ENCODE measurements at regions not wholly inside any gene's neighbourhood (a gene's known extent, or its start where the extent isn't known, plus 50 kb on each side); places are given as distances from the start of the nearest gene placed in this dataset.
"Not testable (repeated sequence)": the region's sequence is repeated elsewhere in the genome, so short reads cannot be mapped to it uniquely, and the experiment has no call there.

DNA sequence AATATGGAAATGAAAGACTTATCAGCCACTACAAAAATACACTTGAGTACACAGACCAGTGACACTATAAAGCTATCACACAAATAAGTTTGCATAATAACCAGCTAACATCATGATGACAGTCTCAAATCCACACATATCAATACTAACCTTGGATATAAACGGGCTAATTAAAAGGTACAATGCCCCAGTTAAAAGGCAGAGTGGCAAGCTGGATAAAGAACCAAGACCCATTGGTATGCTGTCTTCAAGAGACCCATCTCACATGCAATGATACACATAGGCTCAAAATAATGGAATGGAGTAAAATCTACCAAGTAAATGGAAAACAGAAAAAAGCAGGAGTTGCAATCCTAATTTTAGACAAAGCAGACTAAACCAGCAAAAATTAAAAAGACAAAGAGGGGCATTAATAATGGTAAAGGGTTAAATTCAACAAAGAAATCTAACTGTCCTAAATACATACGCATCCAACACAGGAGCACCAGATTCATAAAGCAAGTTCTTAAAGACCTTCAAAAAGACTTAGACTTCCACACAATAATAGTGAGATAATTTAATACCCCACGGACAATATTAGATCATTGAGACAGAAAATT, 163.3 kb downstream of the CD24 start:
- Histone ChIP-seq H3K9ac (ENCODE audit: low read length) (no peak overlapping the region), H3K79me2 (ENCODE audit: low read length) (no peaks in the 10 kb centered on the region), H4K20me1 (ENCODE audit: insufficient read depth, low read length) (no peaks in the 10 kb centered on the region), H3K9me3 (ENCODE audit: insufficient read depth, low read length) (peaks cover 4% of the 10 kb centered on the region), H2AFZ (ENCODE audit: low read depth, low read length) (no peak overlapping the region), H3K4me1 (ENCODE audit: low read length) (peaks cover 15% of the 10 kb centered on the region), H3K27me3 (ENCODE audit: low read depth, low read length) (no peaks in the 10 kb centered on the region), H3K4me3 (ENCODE audit: low read length) (no peak overlapping the region), H3K4me2 (ENCODE audit: low read length) (no peak overlapping the region), H3K36me3 (replicated peaks; ENCODE audit: low read depth, low read length) (no peaks in the 10 kb centered on the region), H3K27ac (ENCODE audit: low read length) (no peak overlapping the region)
- no peak for TF ChIP-seq EZH2phosphoT487 (IDR thresholded peaks at IDR 0.05; ENCODE audit: low read depth)
- TF ChIP-seq, protein P1, sequence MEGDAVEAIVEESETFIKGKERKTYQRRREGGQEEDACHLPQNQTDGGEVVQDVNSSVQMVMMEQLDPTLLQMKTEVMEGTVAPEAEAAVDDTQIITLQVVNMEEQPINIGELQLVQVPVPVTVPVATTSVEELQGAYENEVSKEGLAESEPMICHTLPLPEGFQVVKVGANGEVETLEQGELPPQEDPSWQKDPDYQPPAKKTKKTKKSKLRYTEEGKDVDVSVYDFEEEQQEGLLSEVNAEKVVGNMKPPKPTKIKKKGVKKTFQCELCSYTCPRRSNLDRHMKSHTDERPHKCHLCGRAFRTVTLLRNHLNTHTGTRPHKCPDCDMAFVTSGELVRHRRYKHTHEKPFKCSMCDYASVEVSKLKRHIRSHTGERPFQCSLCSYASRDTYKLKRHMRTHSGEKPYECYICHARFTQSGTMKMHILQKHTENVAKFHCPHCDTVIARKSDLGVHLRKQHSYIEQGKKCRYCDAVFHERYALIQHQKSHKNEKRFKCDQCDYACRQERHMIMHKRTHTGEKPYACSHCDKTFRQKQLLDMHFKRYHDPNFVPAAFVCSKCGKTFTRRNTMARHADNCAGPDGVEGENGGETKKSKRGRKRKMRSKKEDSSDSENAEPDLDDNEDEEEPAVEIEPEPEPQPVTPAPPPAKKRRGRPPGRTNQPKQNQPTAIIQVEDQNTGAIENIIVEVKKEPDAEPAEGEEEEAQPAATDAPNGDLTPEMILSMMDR (IDR thresholded peaks at IDR 0.05; ENCODE audit: low read depth, low read length), result no peak

DNA sequence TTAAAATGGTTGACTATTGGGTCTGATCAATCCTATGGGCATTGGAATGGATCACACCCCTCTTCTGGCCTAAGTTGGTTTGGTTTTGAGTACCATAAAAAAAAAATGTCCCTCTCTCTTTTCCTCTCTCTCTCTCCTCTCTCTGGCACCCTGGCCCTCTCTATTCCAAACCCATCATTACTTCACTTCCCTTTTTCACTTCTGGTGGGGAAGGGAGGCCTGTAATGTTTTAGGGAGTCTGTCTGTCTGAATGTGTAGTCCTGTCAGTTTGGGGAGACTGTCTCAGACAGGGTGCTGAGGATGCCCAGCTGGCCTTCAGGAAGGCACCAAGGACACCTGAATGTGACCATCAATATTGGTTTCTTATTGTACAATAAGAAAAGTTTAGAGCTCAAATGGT, 165.8 kb downstream of the CD24 start:
- Histone ChIP-seq H3K36me3 (replicated peaks; ENCODE audit: low read depth, low read length) (no peaks in the 10 kb centered on the region), H3K4me2 (ENCODE audit: low read length) (no peak overlapping the region), H3K9me3 (ENCODE audit: insufficient read depth, low read length) (peaks cover 4% of the 10 kb centered on the region), H3K4me3 (ENCODE audit: low read length) (no peak overlapping the region), H3K4me1 (ENCODE audit: low read length) (peaks cover 15% of the 10 kb centered on the region), H4K20me1 (ENCODE audit: insufficient read depth, low read length) (no peaks in the 10 kb centered on the region), H3K27me3 (ENCODE audit: low read depth, low read length) (no peaks in the 10 kb centered on the region), H3K9ac (ENCODE audit: low read length) (no peak overlapping the region), H2AFZ (ENCODE audit: low read depth, low read length) (no peak overlapping the region), H3K27ac (ENCODE audit: low read length) (no peak overlapping the region), H3K79me2 (ENCODE audit: low read length) (no peaks in the 10 kb centered on the region)
- no peak for TF ChIP-seq EZH2phosphoT487 (IDR thresholded peaks at IDR 0.05; ENCODE audit: low read depth)
- TF ChIP-seq, protein P1 (IDR thresholded peaks at IDR 0.05; ENCODE audit: low read depth, low read length), result no peak

DNA sequence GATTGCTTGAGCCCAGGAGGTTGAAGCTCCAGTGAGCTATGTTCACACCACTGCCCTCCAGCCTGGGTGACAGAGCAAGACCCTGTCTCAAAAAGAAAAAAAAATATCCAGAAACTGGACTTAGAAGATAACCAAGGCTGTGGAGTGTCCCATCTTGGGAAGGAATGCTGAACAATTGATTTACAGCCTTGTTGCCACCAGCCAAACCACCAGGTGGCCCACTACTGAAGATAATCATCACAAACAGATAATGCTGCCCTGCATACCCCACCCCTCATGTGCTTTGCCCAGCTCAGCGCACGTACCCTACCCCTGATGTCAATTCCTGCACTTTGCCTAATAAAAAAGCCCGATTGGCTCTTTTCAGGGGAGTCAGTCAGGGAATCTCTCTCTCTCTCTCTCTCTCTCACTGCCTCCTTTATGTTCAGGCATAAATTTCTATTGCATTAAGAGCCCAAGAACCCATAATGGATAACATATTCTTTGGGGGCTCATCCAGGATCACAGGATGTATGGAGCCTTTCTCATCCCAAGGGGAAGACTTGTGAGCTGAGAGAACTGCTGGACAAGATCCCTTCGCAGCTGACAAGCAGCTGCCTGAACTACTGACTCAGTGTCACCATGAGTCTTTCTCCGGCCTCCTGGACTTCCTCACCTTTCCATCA, 166.4 kb downstream of the CD24 start:
- no peaks in the 10 kb centered on the region for H3K79me2 ChIP-seq (ENCODE audit: low read length)
- no peak overlapping the region for H3K9ac ChIP-seq (ENCODE audit: low read length)
- H3K27ac ChIP-seq (ENCODE audit: low read length), result no peak overlapping the region
- H3K4me2 ChIP-seq (ENCODE audit: low read length), result no peak overlapping the region
- H3K36me3 ChIP-seq (replicated peaks; ENCODE audit: low read depth, low read length), result no peaks in the 10 kb centered on the region
- peaks cover 15% of the 10 kb centered on the region for H3K4me1 ChIP-seq (ENCODE audit: low read length)
- H4K20me1 ChIP-seq (ENCODE audit: insufficient read depth, low read length), result no peaks in the 10 kb centered on the region
- H3K4me3 ChIP-seq (ENCODE audit: low read length), result no peak overlapping the region
- TF ChIP-seq, protein P1 (IDR thresholded peaks at IDR 0.05; ENCODE audit: low read depth, low read length), result peak; percentile 41; the same call in 1 of the 2 replicates
- TF ChIP-seq EZH2phosphoT487 (IDR thresholded peaks at IDR 0.05; ENCODE audit: low read depth), result no peak
- no peak overlapping the region for H2AFZ ChIP-seq (ENCODE audit: low read depth, low read length)
- no peaks in the 10 kb centered on the region for H3K27me3 ChIP-seq (ENCODE audit: low read depth, low read length)
- peaks cover 4% of the 10 kb centered on the region for H3K9me3 ChIP-seq (ENCODE audit: insufficient read depth, low read length)

DNA sequence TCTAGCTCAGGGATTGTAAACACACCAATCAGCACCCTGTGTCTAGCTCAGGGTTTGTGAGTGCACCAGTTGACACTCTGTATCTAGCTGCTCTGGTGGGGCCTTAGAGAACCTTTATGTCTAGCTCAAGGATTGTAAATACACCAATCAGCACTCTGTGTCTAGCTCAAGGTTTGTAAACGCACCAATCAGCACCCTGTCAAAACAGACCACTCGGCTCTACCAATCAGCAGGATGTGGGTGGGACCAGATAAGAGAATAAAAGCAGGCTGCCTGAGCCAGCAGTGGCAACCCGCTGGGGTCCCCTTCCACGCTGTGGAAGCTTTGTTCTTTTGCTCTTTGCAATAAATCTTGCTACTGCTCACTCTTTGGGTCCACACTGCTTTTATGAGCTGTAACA, 168.3 kb downstream of the CD24 start:
- not testable (repeated sequence) for H3K27me3 ChIP-seq (ENCODE audit: low read depth, low read length); H4K20me1 ChIP-seq (ENCODE audit: insufficient read depth, low read length); H3K79me2 ChIP-seq (ENCODE audit: low read length); H2AFZ ChIP-seq (ENCODE audit: low read depth, low read length); H3K27ac ChIP-seq (ENCODE audit: low read length); H3K4me2 ChIP-seq (ENCODE audit: low read length); H3K9ac ChIP-seq (ENCODE audit: low read length); H3K9me3 ChIP-seq (ENCODE audit: insufficient read depth, low read length); H3K36me3 ChIP-seq (replicated peaks; ENCODE audit: low read depth, low read length); H3K4me3 ChIP-seq (ENCODE audit: low read length)
- peaks cover 15% of the 10 kb centered on the region for H3K4me1 ChIP-seq (ENCODE audit: low read length)
